ENCODE measurements at regions not wholly inside any gene's neighbourhood (a gene's known extent, or its start where the extent isn't known, plus 50 kb on each side); places are given as distances from the start of the nearest gene placed in this dataset.

DNA sequence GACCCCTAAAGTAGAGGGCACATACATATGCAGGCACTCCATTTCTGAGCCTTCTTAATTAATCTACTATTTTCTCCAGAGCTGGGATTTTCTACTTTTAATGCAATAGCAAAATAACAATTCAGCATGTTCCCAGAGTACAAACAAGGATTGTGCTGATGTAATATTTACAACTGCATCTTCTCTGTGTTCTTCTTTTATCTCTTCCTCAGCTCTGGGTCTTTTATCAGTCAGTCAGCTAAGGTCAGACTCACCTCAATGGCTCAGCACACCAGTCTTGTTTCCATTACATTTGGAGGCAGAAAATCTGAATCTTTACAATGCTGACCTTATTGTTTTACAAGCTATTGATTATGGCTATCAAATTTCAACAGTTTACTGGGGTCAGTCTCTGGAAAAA is 323.3 kb upstream of the NR5A2 start:
- CTCF ChIA-PET, result no interaction called here
- no peaks in the 10 kb centered on the region for H3K4me1 Mint-ChIP-seq (ENCODE audit: low read depth)
- TF ChIP-seq, protein P1, sequence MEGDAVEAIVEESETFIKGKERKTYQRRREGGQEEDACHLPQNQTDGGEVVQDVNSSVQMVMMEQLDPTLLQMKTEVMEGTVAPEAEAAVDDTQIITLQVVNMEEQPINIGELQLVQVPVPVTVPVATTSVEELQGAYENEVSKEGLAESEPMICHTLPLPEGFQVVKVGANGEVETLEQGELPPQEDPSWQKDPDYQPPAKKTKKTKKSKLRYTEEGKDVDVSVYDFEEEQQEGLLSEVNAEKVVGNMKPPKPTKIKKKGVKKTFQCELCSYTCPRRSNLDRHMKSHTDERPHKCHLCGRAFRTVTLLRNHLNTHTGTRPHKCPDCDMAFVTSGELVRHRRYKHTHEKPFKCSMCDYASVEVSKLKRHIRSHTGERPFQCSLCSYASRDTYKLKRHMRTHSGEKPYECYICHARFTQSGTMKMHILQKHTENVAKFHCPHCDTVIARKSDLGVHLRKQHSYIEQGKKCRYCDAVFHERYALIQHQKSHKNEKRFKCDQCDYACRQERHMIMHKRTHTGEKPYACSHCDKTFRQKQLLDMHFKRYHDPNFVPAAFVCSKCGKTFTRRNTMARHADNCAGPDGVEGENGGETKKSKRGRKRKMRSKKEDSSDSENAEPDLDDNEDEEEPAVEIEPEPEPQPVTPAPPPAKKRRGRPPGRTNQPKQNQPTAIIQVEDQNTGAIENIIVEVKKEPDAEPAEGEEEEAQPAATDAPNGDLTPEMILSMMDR (IDR thresholded peaks at IDR 0.05), result no peak
- ATAC-seq (no peak), DNase-seq (no peak)
- no peak overlapping the region for H3K27ac Mint-ChIP-seq
- H3K27me3 Mint-ChIP-seq, result peaks cover 7% of the 10 kb centered on the region
- no peaks in the 10 kb centered on the region for H3K36me3 Mint-ChIP-seq (ENCODE audit: low read depth)
- POLR2A ChIA-PET, result interaction anchor here (0.6 kb wide), 1 partner anchor 260 kb away, joined by 3 read pairs; no protein-coding TSS in a partner anchor
- no peak overlapping the region for H3K4me3 Mint-ChIP-seq
- H3K9me3 Mint-ChIP-seq, result no peaks in the 10 kb centered on the region
- intact Hi-C loops (cut with micrococcal nuclease), result no loop called here

DNA sequence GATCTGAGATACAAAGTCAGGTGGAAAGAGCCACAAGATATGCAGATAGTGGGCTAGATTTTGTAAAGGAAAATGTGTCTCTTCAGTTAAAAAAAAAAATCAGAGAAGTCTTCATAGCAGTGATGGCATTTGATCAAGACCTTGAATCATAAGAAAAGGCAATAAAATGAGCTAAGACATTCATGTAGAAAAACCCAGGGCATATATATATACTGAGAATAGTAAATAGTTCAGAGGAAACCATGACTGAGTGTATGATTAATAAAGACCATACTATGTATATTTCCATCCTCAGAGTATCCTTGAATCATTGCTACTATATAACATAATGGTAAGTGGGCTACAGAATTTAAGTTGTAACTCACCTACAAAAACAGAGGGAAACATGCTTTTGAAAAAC is 321.7 kb upstream of the NR5A2 start:
- no peak overlapping the region for H3K4me3 Mint-ChIP-seq
- intact Hi-C loops (cut with micrococcal nuclease), result no loop called here
- no peaks in the 10 kb centered on the region for H3K4me1 Mint-ChIP-seq (ENCODE audit: low read depth)
- H3K27ac Mint-ChIP-seq, result no peak overlapping the region
- H3K36me3 Mint-ChIP-seq (ENCODE audit: low read depth), result no peaks in the 10 kb centered on the region
- ATAC-seq, result no peak
- POLR2A ChIA-PET, result no interaction called here
- no peak for DNase-seq
- H3K9me3 Mint-ChIP-seq, result peaks cover 3% of the 10 kb centered on the region
- H3K27me3 Mint-ChIP-seq, result peaks cover 11% of the 10 kb centered on the region
- CTCF ChIA-PET, result interaction anchor here (0.9 kb wide), 1 partner anchor 21 kb away, joined by 4 read pairs; no protein-coding TSS in a partner anchor
- TF ChIP-seq, protein P1 (IDR thresholded peaks at IDR 0.05), result no peak

DNA sequence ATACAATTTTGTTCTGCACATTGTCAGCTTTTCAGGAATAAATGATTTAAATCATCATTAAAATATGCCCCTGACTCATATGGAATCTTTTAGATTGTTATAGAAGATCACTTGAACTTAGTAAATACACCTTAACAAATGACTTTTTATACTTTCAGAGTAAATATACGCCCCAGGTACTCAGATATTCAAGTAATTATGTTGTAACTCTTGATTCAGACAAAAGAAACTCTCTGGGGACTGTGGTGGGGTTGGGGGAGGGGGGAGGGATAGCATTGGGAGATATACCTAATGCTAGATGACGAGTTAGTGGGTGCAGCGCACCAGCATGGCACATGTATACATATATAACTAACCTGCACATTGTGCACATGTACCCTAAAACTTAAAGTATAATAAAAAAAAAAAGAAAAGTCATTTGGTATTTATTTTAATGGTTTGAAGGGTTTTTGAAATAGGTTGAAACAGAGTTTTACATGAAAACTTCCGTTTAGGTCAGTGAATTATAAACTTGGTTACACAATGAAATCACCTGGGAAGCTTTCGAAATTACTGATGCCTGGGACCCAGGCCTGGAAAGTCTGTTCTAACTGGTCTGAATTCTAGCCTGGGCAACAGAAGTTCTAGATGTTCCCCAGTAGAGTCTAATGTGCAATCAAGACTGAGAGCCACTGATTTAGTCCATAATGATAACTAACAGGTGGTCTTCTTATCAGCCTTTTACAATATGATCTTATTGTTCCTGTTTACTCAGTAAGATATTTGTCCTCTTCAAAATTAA is 320.5 kb upstream of the NR5A2 start:
- Mint-ChIP-seq H3K27me3 (peaks cover 14% of the 10 kb centered on the region), H3K4me1 (ENCODE audit: low read depth) (no peaks in the 10 kb centered on the region), H3K27ac (no peak overlapping the region), H3K9me3 (peaks cover 15% of the 10 kb centered on the region), H3K4me3 (no peak overlapping the region), H3K36me3 (ENCODE audit: low read depth) (no peaks in the 10 kb centered on the region)
- DNase-seq (no peak), ATAC-seq (no peak)
- CTCF ChIA-PET, result no interaction called here
- intact Hi-C loops (cut with micrococcal nuclease), result no loop called here
- TF ChIP-seq, protein P1 (IDR thresholded peaks at IDR 0.05), result no peak
- POLR2A ChIA-PET, result no interaction called here

DNA sequence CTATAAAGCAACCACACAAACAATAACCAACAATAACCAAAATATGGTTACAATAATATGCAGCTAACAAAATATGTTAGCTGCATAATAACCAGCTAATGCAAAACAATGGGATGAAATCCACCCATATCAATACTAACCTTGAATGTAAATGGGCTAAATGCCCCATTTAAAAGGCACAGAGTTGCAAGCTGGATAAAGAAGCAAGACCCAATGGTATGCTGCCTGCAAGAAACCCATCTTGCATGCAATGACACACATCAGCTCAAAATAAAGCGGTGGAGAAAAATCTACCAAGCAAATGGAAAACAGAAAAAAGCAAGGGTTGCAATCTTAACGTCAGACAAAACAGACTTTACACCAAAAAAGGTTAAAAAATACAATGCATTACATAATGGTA is 316.5 kb upstream of the NR5A2 start:
- ChIA-PET POLR2A (no interaction called here), CTCF (no interaction called here)

DNA sequence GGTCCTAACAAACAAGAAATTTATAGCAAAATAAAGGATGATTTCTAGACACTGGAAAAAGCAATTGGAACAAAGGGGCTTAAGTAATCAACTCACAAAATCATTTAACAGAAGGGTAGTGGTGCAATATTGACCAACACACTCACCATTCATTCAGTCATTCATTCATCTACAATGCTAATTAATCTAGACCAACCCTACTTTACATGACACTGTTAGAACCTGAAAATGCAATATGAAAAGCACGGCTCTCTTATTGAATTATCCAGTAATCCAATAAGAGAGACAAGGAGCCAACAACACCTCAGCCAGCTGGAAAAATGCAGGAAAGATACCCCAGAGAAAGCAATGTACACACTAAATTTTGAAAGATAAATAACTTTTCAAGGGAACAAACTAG is 310.8 kb upstream of the NR5A2 start:
- peaks cover 3% of the 10 kb centered on the region for H3K9me3 Mint-ChIP-seq
- intact Hi-C loops (cut with micrococcal nuclease), result no loop called here
- no peak overlapping the region for H3K4me3 Mint-ChIP-seq
- CTCF ChIA-PET, result no interaction called here
- H3K4me1 Mint-ChIP-seq (ENCODE audit: low read depth), result peaks cover 2% of the 10 kb centered on the region
- no peak for ATAC-seq
- no peak overlapping the region for H3K27ac Mint-ChIP-seq
- no peaks in the 10 kb centered on the region for H3K36me3 Mint-ChIP-seq (ENCODE audit: low read depth)
- POLR2A ChIA-PET, result no interaction called here
- peaks cover 12% of the 10 kb centered on the region for H3K27me3 Mint-ChIP-seq
- no peak for DNase-seq
- TF ChIP-seq, protein P1 (IDR thresholded peaks at IDR 0.05), result no peak

More for the DNA sequence above, 316.5 kb upstream of the NR5A2 start:
- H3K36me3 Mint-ChIP-seq (ENCODE audit: low read depth), result no peaks in the 10 kb centered on the region
- H3K4me1 Mint-ChIP-seq (ENCODE audit: low read depth), result no peaks in the 10 kb centered on the region
- H3K4me3 Mint-ChIP-seq, result no peak overlapping the region
- DNase-seq (no peak), ATAC-seq (no peak)
- TF ChIP-seq, protein P1 (IDR thresholded peaks at IDR 0.05), result no peak
- no peak overlapping the region for H3K27ac Mint-ChIP-seq
- H3K9me3 Mint-ChIP-seq, result peaks cover 15% of the 10 kb centered on the region
- intact Hi-C loops (cut with micrococcal nuclease), result no loop called here
- peaks cover 19% of the 10 kb centered on the region for H3K27me3 Mint-ChIP-seq

All from activated CD8-positive, alpha-beta T cell treated with anti-CD3 and anti-CD28 coated beads for 36 hours (primary cell).